Keratinocyte (primary cell): ENCODE measurements at regions not wholly inside any gene's neighbourhood (a gene's known extent, or its start where the extent isn't known, plus 50 kb on each side); places are given as distances from the start of the nearest gene placed in this dataset.

ENCODE experiments used
- CTCF ChIP-seq, 3 experiments: IDR thresholded peaks in 1 of 3; conservative IDR thresholded peaks in 1 of 3; optimal IDR thresholded peaks in 1 of 3; 2 replicates in 2 of 3; 3 replicates in 1 of 3; pipeline versions ENCODE3 to v1.5.1; 2011; ENCODE audit warnings: low read length in 3 of 3, mild to moderate bottlenecking in 3 of 3, moderate library complexity in 2 of 3, control low read depth in 1 of 3, inconsistent platforms in 1 of 3; ENCODE audit not compliant: insufficient read depth in 2 of 3; ENCODE audit errors: extremely low read depth in 1 of 3
- EZH2 ChIP-seq: IDR thresholded peaks from one replicate; pipeline ENCODE4 v1.6.1; 2012; ENCODE audit warnings: inconsistent platforms, mild to moderate bottlenecking, low read length, moderate library complexity

GRCh38 chr6:98020222-98020621, 737.2 kb upstream of the MMS22L start:
- TF ChIP-seq CTCF (optimal IDR thresholded peaks at IDR 0.05 in 1 of 3, IDR thresholded peaks at IDR 0.05 in 1 of 3, conservative IDR thresholded peaks at IDR 0.05 in 1 of 3; ENCODE audit: extremely low read depth in 1 of 3, insufficient read depth in 2 of 3, low read length in 3 of 3) (no peak), EZH2 (no peak)
